ENCODE measurements at regions not wholly inside any gene's neighbourhood (a gene's known extent, or its start where the extent isn't known, plus 50 kb on each side); places are given as distances from the start of the nearest gene placed in this dataset.

GRCh38 chr3:59540241-59540640 is 490.4 kb upstream of the CFAP20DC start:
- DNase-seq: peak; percentile 68

- no peak for DNase-seq
Measured at GRCh38 chr3:59538753-59539432, 489.1 kb upstream of the CFAP20DC start.

GRCh38 chr3:59535791-59536221 is 486.0 kb upstream of the CFAP20DC start:
- DNase-seq: peak; percentile 74

- DNase-seq: no peak
Measured at GRCh38 chr3:59531994-59532393, 482.2 kb upstream of the CFAP20DC start.

GRCh38 chr3:59531066-59531745 is 481.4 kb upstream of the CFAP20DC start:
- DNase-seq: no peak

- no peak for DNase-seq
Measured at GRCh38 chr3:59528251-59528650, 478.4 kb upstream of the CFAP20DC start.

GRCh38 chr3:59527493-59527892 is 477.7 kb upstream of the CFAP20DC start:
- no peak for DNase-seq

- DNase-seq: no peak
Measured at GRCh38 chr3:59526999-59527398, 477.2 kb upstream of the CFAP20DC start.

GRCh38 chr3:59522550-59522949 is 472.7 kb upstream of the CFAP20DC start:
- DNase-seq: no peak

- no peak for DNase-seq
Measured at GRCh38 chr3:59519094-59519493, 469.3 kb upstream of the CFAP20DC start.

GRCh38 chr3:59518283-59519055 is 468.6 kb upstream of the CFAP20DC start:
- no peak for DNase-seq

GRCh38 chr3:59517388-59517787 is 467.6 kb upstream of the CFAP20DC start:
- DNase-seq: no peak

GRCh38 chr3:59515966-59516365 is 466.1 kb upstream of the CFAP20DC start:
- DNase-seq: no peak

- no peak for DNase-seq
Measured at GRCh38 chr3:59514865-59515482, 465.1 kb upstream of the CFAP20DC start.

- DNase-seq: no peak
Measured at GRCh38 chr3:59513570-59513969, 463.7 kb upstream of the CFAP20DC start.

- DNase-seq: no peak
Measured at GRCh38 chr3:59512066-59512465, 462.2 kb upstream of the CFAP20DC start.

- peak; percentile 10 for DNase-seq
Measured at GRCh38 chr3:59510576-59510975, 460.8 kb upstream of the CFAP20DC start.

- DNase-seq: no peak
Measured at GRCh38 chr3:59508273-59508672, 458.4 kb upstream of the CFAP20DC start.

- DNase-seq: no peak
Measured at GRCh38 chr3:59506191-59506590, 456.4 kb upstream of the CFAP20DC start.

GRCh38 chr3:59503441-59503840 is 453.6 kb upstream of the CFAP20DC start:
- DNase-seq: no peak

GRCh38 chr3:59502806-59503205 is 453.0 kb upstream of the CFAP20DC start:
- peak; percentile 94 for DNase-seq

- no peak for DNase-seq
Measured at GRCh38 chr3:59499954-59500353, 450.1 kb upstream of the CFAP20DC start.

- DNase-seq: no peak
Measured at GRCh38 chr3:59499000-59499399, 449.2 kb upstream of the CFAP20DC start.

Measured in fibroblast of skin of right biceps (primary cell).